IMR-90 (cell line): ENCODE measurements at regions not wholly inside any gene's neighbourhood (a gene's known extent, or its start where the extent isn't known, plus 50 kb on each side); places are given as distances from the start of the nearest gene placed in this dataset.

Source experiments
- ATAC-seq: fragments of 200-7000 bp; cut with Tn5 transposase; 2 replicates; pipeline ENCODE4 v1.9.1; 2020; ENCODE audit warnings: low read depth, mild to moderate bottlenecking, moderate library complexity
- BruUV-seq: library from RNA; stranded (reverse); fragments of 400-500 nt; replicated peaks from 2 replicates; lab custom pipeline; 2021; lab: Mats Ljungman, UMichigan
- CTCF ChIA-PET: fragments of 300-600 bp; formaldehyde crosslinking; extraction: SDS; loops from one replicate; lab custom pipeline; 2021; ENCODE audit warnings: antibody characterized with exemption; lab: Yijun Ruan, JAX
- POLR2A ChIA-PET: fragments of 300-600 bp; sonication (Branson Sonifier 250); formaldehyde crosslinking; loops from one replicate; lab custom pipeline; 2022; ENCODE audit warnings: antibody characterized with exemption; ENCODE audit not compliant: unreplicated experiment; lab: Charles Lee
- DNase-seq: peaks from one replicate; pipeline ENCODE4 v3.0.0; 2013
- H2AFZ ChIP-seq: replicated peaks from 2 replicates; pipeline ENCODE3; 2013; ENCODE audit warnings: low read length, mild to moderate bottlenecking; ENCODE audit not compliant: poor library complexity
- H2AK5ac ChIP-seq: 2 replicates; pipeline ENCODE4 v1.6.1; 2013; ENCODE audit warnings: low read depth, low read length, inconsistent platforms
- H2AK9ac ChIP-seq: replicated peaks from 2 replicates; pipeline ENCODE3; 2013; ENCODE audit warnings: mild to moderate bottlenecking, low read depth, low read length, moderate library complexity; ENCODE audit not compliant: poor library complexity
- H2BK120ac ChIP-seq: 2 replicates; pipeline ENCODE4 v1.6.1; 2013; ENCODE audit warnings: low read depth, low read length, inconsistent platforms
- H2BK15ac ChIP-seq: 3 replicates; pipeline ENCODE4 v1.6.1; 2013; ENCODE audit warnings: low read depth, low read length, inconsistent platforms
- H2BK20ac ChIP-seq: 2 replicates; pipeline ENCODE4 v1.6.1; 2013; ENCODE audit warnings: low read depth, mild to moderate bottlenecking, inconsistent platforms, low read length, moderate library complexity
- H2BK5ac ChIP-seq: 2 replicates; pipeline ENCODE4 v1.6.1; 2013; ENCODE audit warnings: mild to moderate bottlenecking, low read depth, low read length, inconsistent platforms; ENCODE audit not compliant: poor library complexity, severe bottlenecking
- H3K14ac ChIP-seq: replicated peaks from 2 replicates; pipeline ENCODE4 v1.6.1; 2013; ENCODE audit warnings: low read depth, low read length, inconsistent platforms
- H3K18ac ChIP-seq: 2 replicates; pipeline ENCODE4 v1.6.1; 2013; ENCODE audit warnings: low read depth, low read length, control low read depth
- H3K23ac ChIP-seq: 2 replicates; pipeline ENCODE4 v1.6.1; 2013; ENCODE audit warnings: low read depth, low read length, inconsistent platforms
- H3K27ac ChIP-seq: 2 replicates; pipeline ENCODE4 v1.5.1; 2013; ENCODE audit warnings: mild to moderate bottlenecking, control low read depth, low read length; ENCODE audit not compliant: insufficient read depth
- H3K27me3 ChIP-seq: 2 replicates; pipeline ENCODE4 v1.6.1; 2013; ENCODE audit warnings: low read length; ENCODE audit not compliant: control insufficient read depth, insufficient read depth
- H3K36me3 ChIP-seq: 2 replicates; pipeline ENCODE4 v1.6.1; 2013; ENCODE audit warnings: low read length, mixed read lengths; ENCODE audit not compliant: control insufficient read depth, insufficient read depth
- H3K4ac ChIP-seq: 2 replicates; pipeline ENCODE4 v1.6.1; 2013; ENCODE audit warnings: low read depth, low read length, inconsistent platforms
- H3K4me1 ChIP-seq: 2 replicates; pipeline ENCODE4 v1.6.1; 2013; ENCODE audit warnings: low read length, mixed read lengths; ENCODE audit not compliant: control insufficient read depth, insufficient read depth
- H3K4me2 ChIP-seq: 2 replicates; pipeline ENCODE4 v1.6.1; 2013; ENCODE audit warnings: low read depth, mild to moderate bottlenecking, control low read depth, low read length, moderate library complexity
- H3K4me3 ChIP-seq: 2 replicates; pipeline ENCODE4 v1.5.1; 2013; ENCODE audit warnings: low read depth, mild to moderate bottlenecking, control low read depth, low read length, moderate library complexity; ENCODE audit not compliant: insufficient read depth
- H3K56ac ChIP-seq: 2 replicates; pipeline ENCODE4 v1.6.1; 2013; ENCODE audit warnings: low read length, inconsistent platforms; ENCODE audit not compliant: insufficient read depth; ENCODE audit errors: extremely low read depth
- H3K79me1 ChIP-seq, 2 experiments: 2 replicates each; pipeline ENCODE4 v1.6.1; 2013; ENCODE audit warnings: low read length in 2 of 2, inconsistent platforms in 1 of 2, low read depth in 1 of 2
- H3K9ac ChIP-seq: 2 replicates; pipeline ENCODE4 v1.6.1; 2013; ENCODE audit warnings: low read depth, low read length, control low read depth
- H3K9me1 ChIP-seq: 2 replicates; pipeline ENCODE4 v1.6.1; 2013; ENCODE audit warnings: low read length, inconsistent platforms; ENCODE audit not compliant: insufficient read depth
- H3K9me3 ChIP-seq: 2 replicates; pipeline ENCODE4 v1.6.1; 2013; ENCODE audit warnings: low read length; ENCODE audit not compliant: control insufficient read depth, insufficient read depth
- H4K20me1 ChIP-seq: 2 replicates; pipeline ENCODE4 v1.6.1; 2013; ENCODE audit warnings: low read length, inconsistent platforms; ENCODE audit not compliant: insufficient read depth
- H4K5ac ChIP-seq: 2 replicates; pipeline ENCODE4 v1.6.1; 2013; ENCODE audit warnings: mild to moderate bottlenecking, low read depth, low read length, control low read depth
- H4K8ac ChIP-seq, 2 experiments: 2 replicates each; pipeline ENCODE4 v1.6.1; 2013; ENCODE audit warnings: low read depth in 2 of 2, low read length in 2 of 2, control low read depth in 1 of 2, inconsistent platforms in 1 of 2
- H4K91ac ChIP-seq: 2 replicates; pipeline ENCODE4 v1.6.1; 2013; ENCODE audit warnings: low read depth, low read length, inconsistent platforms; ENCODE audit not compliant: insufficient read depth
- BHLHE40 ChIP-seq: fragments of 150-350 bp; IDR thresholded peaks from 2 replicates; pipeline ENCODE4 v1.6.1; 2016; ENCODE audit warnings: mild to moderate bottlenecking, low read depth, low read length
- CEBPB ChIP-seq: IDR thresholded peaks from 2 replicates; pipeline ENCODE4 v1.6.1; 2012; ENCODE audit warnings: low read depth, low read length, improper control_type of control experiment
- CHD1 ChIP-seq: IDR thresholded peaks from 2 replicates; pipeline ENCODE4 v1.6.1; 2012; ENCODE audit warnings: low read depth, low read length, improper control_type of control experiment
- FOS ChIP-seq: fragments of 150-350 bp; IDR thresholded peaks from 2 replicates; pipeline ENCODE4 v1.6.1; 2016; ENCODE audit warnings: low read depth, low read length
- MAFK ChIP-seq: IDR thresholded peaks from 2 replicates; pipeline ENCODE4 v1.6.1; 2012; ENCODE audit warnings: low read depth, low read length, improper control_type of control experiment
- MAZ ChIP-seq: IDR thresholded peaks from 2 replicates; pipeline ENCODE4 v1.6.1; 2012; ENCODE audit warnings: low read depth, mild to moderate bottlenecking, low read length, improper control_type of control experiment, moderate library complexity, borderline replicate concordance
- MXI1 ChIP-seq: IDR thresholded peaks from 2 replicates; pipeline ENCODE4 v1.6.1; 2012; ENCODE audit warnings: low read depth, mild to moderate bottlenecking, low read length, moderate library complexity, borderline replicate concordance
- NFE2L2 ChIP-seq: fragments of 150-350 bp; IDR thresholded peaks from 2 replicates; pipeline ENCODE4 v1.6.1; 2016; ENCODE audit warnings: low read depth, mild to moderate bottlenecking, low read length
- POLR2A ChIP-seq: IDR thresholded peaks from 2 replicates; pipeline ENCODE4 v1.6.1; 2012; ENCODE audit warnings: mild to moderate bottlenecking, low read depth, low read length
- RAD21 ChIP-seq: IDR thresholded peaks from 2 replicates; pipeline ENCODE4 v1.6.1; 2012; ENCODE audit warnings: low read length, improper control_type of control experiment
- RCOR1 ChIP-seq: IDR thresholded peaks from 2 replicates; pipeline ENCODE4 v1.6.1; 2012; ENCODE audit warnings: mild to moderate bottlenecking, low read length, improper control_type of control experiment; ENCODE audit not compliant: insufficient replicate concordance
- RFX5 ChIP-seq: IDR thresholded peaks from 2 replicates; pipeline ENCODE4 v1.8.0; 2012; ENCODE audit warnings: low read depth, mild to moderate bottlenecking, low read length, moderate library complexity
- SMC3 ChIP-seq: fragments of 150-350 bp; IDR thresholded peaks from 2 replicates; pipeline ENCODE4 v1.6.1; 2016; ENCODE audit warnings: low read depth, mild to moderate bottlenecking, antibody characterized with exemption, low read length, moderate library complexity
- WGBS, 2 experiments: methylation state at CpG; one replicate each; pipeline versions ENCODE4 v1.1.5 to v1.1.7; 2013; ENCODE audit warnings: missing lambda C conversion rate in 2 of 2; ENCODE audit not compliant: insufficient read length in 1 of 2; ENCODE audit errors: extremely low coverage in 2 of 2; 5-methylcytosine and 5-hydroxymethylcytosine counted together
- dilution Hi-C: fragments of 300-500 bp; cut with HindIII; formaldehyde crosslinking; loops from one replicate; pipeline ENCODE4 v1.14.3; 2018; ENCODE audit warnings: low sequenced_read_pairs; ENCODE audit not compliant: unreplicated experiment
- in situ Hi-C: fragments of 300-500 bp; cut with MboI; formaldehyde crosslinking; loops from 3 replicates; pipeline ENCODE4 v1.14.3; 2019; ENCODE audit warnings: low sequenced_read_pairs, inconsistent platforms, mixed read lengths
- intact Hi-C: fragments of 100-400 bp; cut with micrococcal nuclease; formaldehyde crosslinking; loops from 2 replicates; pipeline ENCODE4 v1.10.0; 2022
- TF ChIP-seq, protein P1 (sequence below): fragments of 150-350 bp; IDR thresholded peaks from 2 replicates; pipeline ENCODE4 v1.6.1; 2016; ENCODE audit warnings: low read depth, mild to moderate bottlenecking, low read length, moderate library complexity, borderline replicate concordance
- TF ChIP-seq, protein P2 (sequence below): fragments of 150-350 bp; IDR thresholded peaks from 2 replicates; pipeline ENCODE4 v1.6.1; 2017; ENCODE audit warnings: mild to moderate bottlenecking, antibody characterized with exemption, low read length, low read depth
- TF ChIP-seq, protein P3 (sequence below): conservative IDR thresholded peaks from 2 replicates; pipeline ENCODE4 v1.5.1; 2012; ENCODE audit warnings: mild to moderate bottlenecking, low read depth, low read length, improper control_type of control experiment

DNA sequence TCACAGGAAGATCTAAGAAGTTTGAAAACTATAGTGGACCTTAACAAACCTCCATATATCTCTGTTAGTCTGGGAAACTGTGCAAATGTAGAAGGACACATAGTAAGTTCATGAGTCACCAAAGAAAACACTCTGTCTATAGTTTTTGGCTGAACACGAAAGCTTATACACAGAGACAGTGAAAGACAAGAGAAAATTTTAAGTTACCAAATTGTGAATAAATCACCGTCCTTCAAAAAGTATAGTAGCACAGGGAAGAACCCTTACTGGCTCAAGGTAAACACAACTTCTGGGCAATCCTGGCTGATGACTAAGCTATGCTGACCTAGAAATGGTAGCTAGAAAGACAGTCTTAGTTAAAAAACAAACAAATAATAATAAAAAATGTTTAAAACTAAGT is 1057.9 kb downstream of the AMY1C start:
- Histone ChIP-seq H3K56ac (no peak overlapping the region), H4K8ac (no peak overlapping the region), H3K14ac (no peak overlapping the region), H3K4ac (no peak overlapping the region), H3K36me3 (no peaks in the 10 kb centered on the region), H2BK20ac (no peak overlapping the region), H3K9me1 (no peaks in the 10 kb centered on the region), H3K18ac (no peak overlapping the region), H2BK120ac (no peak overlapping the region), H3K9ac (no peak overlapping the region), H3K23ac (no peak overlapping the region), H3K4me2 (no peak overlapping the region), H4K5ac (no peak overlapping the region), H4K91ac (no peak overlapping the region), H4K20me1 (no peaks in the 10 kb centered on the region), H2AK9ac (no peak overlapping the region), H2BK15ac (no peak overlapping the region), H2AK5ac (no peak overlapping the region), H3K9me3 (peaks cover 5% of the 10 kb centered on the region; the same call in 1 of the 2 replicates), H3K27ac (no peak overlapping the region), H3K79me1 (no peaks in the 10 kb centered on the region), H2BK5ac (no peak overlapping the region), H3K4me1 (no peaks in the 10 kb centered on the region), H3K27me3 (no peaks in the 10 kb centered on the region), H2AFZ (no peak overlapping the region), H3K4me3 (no peak overlapping the region)
- intact Hi-C loops (no loop called here), in situ Hi-C loops (no loop called here), dilution Hi-C loops (no loop called here)
- no TSS peak for BruUV-seq
- ChIA-PET POLR2A (no interaction called here), CTCF (no interaction called here)
- TF ChIP-seq RCOR1 (no peak), POLR2A (no peak), MAZ (no peak), RAD21 (no peak), BHLHE40 (no peak), RFX5 (no peak), NFE2L2 (no peak), CHD1 (no peak), MAFK (no peak), CEBPB (no peak), FOS (no peak), MXI1 (no peak), SMC3 (no peak)
- TF ChIP-seq, protein P1, sequence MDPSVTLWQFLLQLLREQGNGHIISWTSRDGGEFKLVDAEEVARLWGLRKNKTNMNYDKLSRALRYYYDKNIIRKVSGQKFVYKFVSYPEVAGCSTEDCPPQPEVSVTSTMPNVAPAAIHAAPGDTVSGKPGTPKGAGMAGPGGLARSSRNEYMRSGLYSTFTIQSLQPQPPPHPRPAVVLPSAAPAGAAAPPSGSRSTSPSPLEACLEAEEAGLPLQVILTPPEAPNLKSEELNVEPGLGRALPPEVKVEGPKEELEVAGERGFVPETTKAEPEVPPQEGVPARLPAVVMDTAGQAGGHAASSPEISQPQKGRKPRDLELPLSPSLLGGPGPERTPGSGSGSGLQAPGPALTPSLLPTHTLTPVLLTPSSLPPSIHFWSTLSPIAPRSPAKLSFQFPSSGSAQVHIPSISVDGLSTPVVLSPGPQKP = no peak
- TF ChIP-seq, protein P2, sequence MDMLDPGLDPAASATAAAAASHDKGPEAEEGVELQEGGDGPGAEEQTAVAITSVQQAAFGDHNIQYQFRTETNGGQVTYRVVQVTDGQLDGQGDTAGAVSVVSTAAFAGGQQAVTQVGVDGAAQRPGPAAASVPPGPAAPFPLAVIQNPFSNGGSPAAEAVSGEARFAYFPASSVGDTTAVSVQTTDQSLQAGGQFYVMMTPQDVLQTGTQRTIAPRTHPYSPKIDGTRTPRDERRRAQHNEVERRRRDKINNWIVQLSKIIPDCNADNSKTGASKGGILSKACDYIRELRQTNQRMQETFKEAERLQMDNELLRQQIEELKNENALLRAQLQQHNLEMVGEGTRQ = no peak
- TF ChIP-seq, protein P3, sequence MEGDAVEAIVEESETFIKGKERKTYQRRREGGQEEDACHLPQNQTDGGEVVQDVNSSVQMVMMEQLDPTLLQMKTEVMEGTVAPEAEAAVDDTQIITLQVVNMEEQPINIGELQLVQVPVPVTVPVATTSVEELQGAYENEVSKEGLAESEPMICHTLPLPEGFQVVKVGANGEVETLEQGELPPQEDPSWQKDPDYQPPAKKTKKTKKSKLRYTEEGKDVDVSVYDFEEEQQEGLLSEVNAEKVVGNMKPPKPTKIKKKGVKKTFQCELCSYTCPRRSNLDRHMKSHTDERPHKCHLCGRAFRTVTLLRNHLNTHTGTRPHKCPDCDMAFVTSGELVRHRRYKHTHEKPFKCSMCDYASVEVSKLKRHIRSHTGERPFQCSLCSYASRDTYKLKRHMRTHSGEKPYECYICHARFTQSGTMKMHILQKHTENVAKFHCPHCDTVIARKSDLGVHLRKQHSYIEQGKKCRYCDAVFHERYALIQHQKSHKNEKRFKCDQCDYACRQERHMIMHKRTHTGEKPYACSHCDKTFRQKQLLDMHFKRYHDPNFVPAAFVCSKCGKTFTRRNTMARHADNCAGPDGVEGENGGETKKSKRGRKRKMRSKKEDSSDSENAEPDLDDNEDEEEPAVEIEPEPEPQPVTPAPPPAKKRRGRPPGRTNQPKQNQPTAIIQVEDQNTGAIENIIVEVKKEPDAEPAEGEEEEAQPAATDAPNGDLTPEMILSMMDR = no peak
- DNase-seq (no peak), ATAC-seq (no peak)
- WGBS, 2 experiments = no CpG with 5 or more reads among the region's 2 CpGs
